ENCODE measurements at regions not wholly inside any gene's neighbourhood (a gene's known extent, or its start where the extent isn't known, plus 50 kb on each side); places are given as distances from the start of the nearest gene placed in this dataset.
A peak's percentile ranks its signal among the peaks of the same experiment; 100 is the strongest.

- no peak for ATAC-seq
- POLR2A ChIA-PET = no interaction called here
- Mint-ChIP-seq H3K4me3 (no peak overlapping the region), H3K4me1 (peaks cover 8 to 12% (median 9%) of the 10 kb centered on the region in 4 donors), H3K36me3 (no peaks in the 10 kb centered on the region), H3K9me3 (no peaks in the 10 kb centered on the region), H3K27ac (no peak overlapping the region), H3K27me3 (peaks cover 10 to 22% (median 16%) of the 10 kb centered on the region in 5 donors)
- no peak for DNase-seq
Measured at GRCh38 chr1:226479474-226479873, 69.1 kb upstream of the STUM start.

GRCh38 chr1:226480461-226480860, 68.1 kb upstream of the STUM start:
- peaks cover 10 to 31% (median 17%) of the 10 kb centered on the region in 5 donors for H3K27me3 Mint-ChIP-seq
- POLR2A ChIA-PET = no interaction called here
- H3K4me1 Mint-ChIP-seq = peaks cover 1 to 4% (median 2%) of the 10 kb centered on the region in 4 donors
- no peak for ATAC-seq
- no peaks in the 10 kb centered on the region for H3K36me3 Mint-ChIP-seq
- H3K27ac Mint-ChIP-seq = no peak overlapping the region
- no peaks in the 10 kb centered on the region for H3K9me3 Mint-ChIP-seq
- no peak for DNase-seq
- H3K4me3 Mint-ChIP-seq = no peak overlapping the region

DNA sequence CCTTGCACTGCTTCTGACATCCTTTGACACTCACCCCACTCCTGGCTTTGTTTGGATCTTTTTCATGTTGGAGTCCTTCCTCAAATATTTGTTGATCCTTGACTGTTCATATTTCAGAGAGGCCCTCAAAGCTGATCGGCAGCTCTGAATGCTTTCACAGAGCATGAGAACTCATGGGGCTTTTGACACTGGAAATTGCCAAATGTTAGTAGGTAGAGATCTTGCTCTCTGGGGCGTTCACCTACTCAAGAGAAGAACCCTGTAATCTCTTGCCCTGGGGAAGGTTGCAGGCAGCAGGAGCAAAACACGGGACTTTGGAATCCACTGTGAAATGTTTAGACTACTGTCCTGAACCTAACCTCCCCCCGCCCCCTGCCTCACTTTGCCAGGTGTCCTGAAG, 67.4 kb upstream of the STUM start:
- H3K27ac Mint-ChIP-seq = no peak overlapping the region

GRCh38 chr1:226482196-226482595, 66.4 kb upstream of the STUM start:
- no peak overlapping the region for H3K4me3 Mint-ChIP-seq

More for the DNA sequence above, 67.4 kb upstream of the STUM start:
- H3K36me3 Mint-ChIP-seq = no peaks in the 10 kb centered on the region
- H3K9me3 Mint-ChIP-seq = no peaks in the 10 kb centered on the region
- peaks cover 13 to 31% (median 20%) of the 10 kb centered on the region in 5 donors for H3K27me3 Mint-ChIP-seq
- no peak overlapping the region for H3K4me3 Mint-ChIP-seq
- ATAC-seq (no peak), DNase-seq (no peak)
- H3K4me1 Mint-ChIP-seq = peaks cover 5 to 8% (median 6%) of the 10 kb centered on the region in 4 donors
- POLR2A ChIA-PET = no interaction called here

GRCh38 chr1:226482975-226483700, 65.4 kb upstream of the STUM start:
- Mint-ChIP-seq H3K27me3 (peaks cover 14 to 31% (median 22%) of the 10 kb centered on the region in 5 donors), H3K4me3 (no peak overlapping the region), H3K4me1 (peaks cover 10 to 18% (median 14%) of the 10 kb centered on the region in 4 donors), H3K9me3 (no peaks in the 10 kb centered on the region), H3K27ac (no peak overlapping the region), H3K36me3 (no peaks in the 10 kb centered on the region)
- ATAC-seq = no peak
- no peak for DNase-seq
- POLR2A ChIA-PET = interaction anchor here (1.0 kb wide), 1 partner anchor 38 kb away, joined by 3 read pairs; no protein-coding TSS in a partner anchor

More at GRCh38 chr1:226482196-226482595, 66.4 kb upstream of the STUM start:
- Mint-ChIP-seq H3K9me3 (no peaks in the 10 kb centered on the region), H3K4me1 (peaks cover 10 to 18% (median 14%) of the 10 kb centered on the region in 4 donors), H3K36me3 (no peaks in the 10 kb centered on the region), H3K27ac (no peak overlapping the region), H3K27me3 (peaks cover 13 to 31% (median 22%) of the 10 kb centered on the region in 5 donors)
- ATAC-seq (no peak), DNase-seq (no peak)
- POLR2A ChIA-PET = no interaction called here

- no peak overlapping the region for H3K4me3 Mint-ChIP-seq
- POLR2A ChIA-PET = no interaction called here
- H3K27ac Mint-ChIP-seq = no peak overlapping the region
- ATAC-seq (no peak), DNase-seq (no peak)
- H3K36me3 Mint-ChIP-seq = no peaks in the 10 kb centered on the region
- no peaks in the 10 kb centered on the region for H3K9me3 Mint-ChIP-seq
- peaks cover 14 to 33% (median 22%) of the 10 kb centered on the region in 5 donors for H3K27me3 Mint-ChIP-seq
- H3K4me1 Mint-ChIP-seq = peaks cover 10 to 18% (median 15%) of the 10 kb centered on the region in 4 donors
Measured at GRCh38 chr1:226485192-226485591, 63.4 kb upstream of the STUM start.

GRCh38 chr1:226486161-226486560, 62.4 kb upstream of the STUM start:
- DNase-seq (peak in 3 of 10 donors; percentile 27 to 56 (median 52)), ATAC-seq (peak; percentile 56 to 85)

DNA sequence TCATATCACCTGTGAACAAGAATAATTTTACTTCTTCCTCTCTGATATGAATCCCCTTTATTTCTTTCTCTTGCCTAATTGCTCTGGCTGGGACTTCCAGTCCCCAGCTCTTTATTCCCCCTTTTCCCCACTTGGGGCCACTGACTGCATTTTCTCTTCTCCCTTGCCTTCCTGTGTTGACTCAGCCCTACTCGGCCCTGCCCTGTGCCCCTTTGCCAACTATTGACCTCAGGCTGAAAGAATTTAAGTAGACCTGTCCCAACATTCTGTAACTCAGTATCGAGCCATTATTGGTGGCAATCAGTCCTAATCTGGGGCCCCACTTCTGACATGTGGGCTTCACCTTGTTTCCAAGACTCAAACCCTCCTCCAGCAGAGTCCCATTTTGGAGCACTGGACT, 60.6 kb upstream of the STUM start:
- Mint-ChIP-seq H3K27me3 (peaks cover 7 to 21% (median 9%) of the 10 kb centered on the region in 5 donors), H3K27ac (peak overlapping the region in 1 of 10 donors; percentile 68), H3K36me3 (no peaks in the 10 kb centered on the region), H3K4me3 (no peak overlapping the region), H3K4me1 (peaks cover 10 to 18% (median 15%) of the 10 kb centered on the region in 4 donors), H3K9me3 (no peaks in the 10 kb centered on the region)
- ATAC-seq (no peak), DNase-seq (no peak)
- POLR2A ChIA-PET = no interaction called here

More at GRCh38 chr1:226486161-226486560, 62.4 kb upstream of the STUM start:
- H3K9me3 Mint-ChIP-seq = no peaks in the 10 kb centered on the region
- H3K4me1 Mint-ChIP-seq = peaks cover 10 to 18% (median 15%) of the 10 kb centered on the region in 4 donors
- H3K36me3 Mint-ChIP-seq = no peaks in the 10 kb centered on the region
- POLR2A ChIA-PET = no interaction called here
- H3K27ac Mint-ChIP-seq = no peak overlapping the region
- peaks cover 14 to 33% (median 22%) of the 10 kb centered on the region in 5 donors for H3K27me3 Mint-ChIP-seq
- H3K4me3 Mint-ChIP-seq = peak overlapping the region in 3 of 10 donors; percentile 2 to 34 (median 5)

DNA sequence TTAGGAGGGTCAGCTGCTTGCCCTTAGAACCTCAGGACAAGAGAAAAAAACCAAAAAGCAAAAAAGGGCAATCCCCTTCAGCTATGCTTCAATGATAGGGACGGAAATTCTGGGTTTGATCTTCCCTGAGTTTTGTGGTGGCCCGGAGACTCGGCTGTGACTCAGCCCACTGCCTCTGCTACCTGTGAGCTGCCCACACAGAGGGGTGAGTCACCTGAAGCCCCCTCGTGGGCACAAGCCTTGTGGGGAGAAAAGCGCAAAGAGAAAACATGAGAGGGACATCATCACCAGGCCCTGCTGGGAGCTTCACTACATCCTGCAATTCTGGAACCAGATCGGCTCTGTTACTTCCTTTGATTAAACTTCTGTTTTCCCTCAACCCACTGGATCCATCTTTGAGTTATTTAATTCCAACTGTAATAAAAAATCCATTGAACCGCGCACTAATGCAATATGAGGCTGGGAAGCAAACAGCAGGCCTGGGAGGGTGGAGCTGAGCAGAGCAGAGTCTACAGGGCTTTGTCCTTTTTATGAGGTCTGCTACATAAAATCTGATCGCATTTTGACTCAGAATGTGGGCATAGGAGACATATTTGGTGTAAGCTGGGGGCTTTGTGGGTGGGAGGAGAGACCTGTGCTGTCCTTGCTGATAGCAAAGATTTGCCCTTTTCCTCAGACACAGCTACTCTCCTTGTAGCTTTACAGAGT, 58.7 kb upstream of the STUM start:
- POLR2A ChIA-PET = interaction anchor here (0.5 kb wide), 1 partner anchor 54 kb away, joined by 3 read pairs; no protein-coding TSS in a partner anchor
- H3K4me3 Mint-ChIP-seq = no peak overlapping the region
- peaks cover 4 to 8% (median 6%) of the 10 kb centered on the region in 5 donors for H3K27me3 Mint-ChIP-seq
- H3K4me1 Mint-ChIP-seq = peaks cover 10 to 18% (median 15%) of the 10 kb centered on the region in 4 donors
- H3K9me3 Mint-ChIP-seq = no peaks in the 10 kb centered on the region
- DNase-seq = no peak
- peak overlapping the region in 1 of 10 donors; percentile 13 for H3K27ac Mint-ChIP-seq
- H3K36me3 Mint-ChIP-seq = no peaks in the 10 kb centered on the region
- no peak for ATAC-seq

- DNase-seq = no peak
- POLR2A ChIA-PET = interaction anchor here (0.5 kb wide), 1 partner anchor 54 kb away, joined by 3 read pairs; no protein-coding TSS in a partner anchor
- H3K9me3 Mint-ChIP-seq = no peaks in the 10 kb centered on the region
- H3K4me3 Mint-ChIP-seq = no peak overlapping the region
- peaks cover 10 to 17% (median 14%) of the 10 kb centered on the region in 4 donors for H3K4me1 Mint-ChIP-seq
- H3K27ac Mint-ChIP-seq = no peak overlapping the region
- no peak for ATAC-seq
- no peaks in the 10 kb centered on the region for H3K36me3 Mint-ChIP-seq
- peaks cover 2 to 7% (median 4%) of the 10 kb centered on the region in 5 donors for H3K27me3 Mint-ChIP-seq
Measured at GRCh38 chr1:226490426-226490809, 58.1 kb upstream of the STUM start.

GRCh38 chr1:226491093-226491850, 57.3 kb upstream of the STUM start:
- peaks cover 4 to 9% (median 8%) of the 10 kb centered on the region in 4 donors for H3K4me1 Mint-ChIP-seq
- H3K36me3 Mint-ChIP-seq = no peaks in the 10 kb centered on the region
- H3K27me3 Mint-ChIP-seq = peaks cover under 1 to 5% (median 1%) of the 10 kb centered on the region in 5 donors
- H3K4me3 Mint-ChIP-seq = no peak overlapping the region
- peak overlapping the region in 1 of 10 donors; percentile 50 for H3K27ac Mint-ChIP-seq
- POLR2A ChIA-PET = no interaction called here
- DNase-seq = no peak
- no peak for ATAC-seq
- no peaks in the 10 kb centered on the region for H3K9me3 Mint-ChIP-seq

DNA sequence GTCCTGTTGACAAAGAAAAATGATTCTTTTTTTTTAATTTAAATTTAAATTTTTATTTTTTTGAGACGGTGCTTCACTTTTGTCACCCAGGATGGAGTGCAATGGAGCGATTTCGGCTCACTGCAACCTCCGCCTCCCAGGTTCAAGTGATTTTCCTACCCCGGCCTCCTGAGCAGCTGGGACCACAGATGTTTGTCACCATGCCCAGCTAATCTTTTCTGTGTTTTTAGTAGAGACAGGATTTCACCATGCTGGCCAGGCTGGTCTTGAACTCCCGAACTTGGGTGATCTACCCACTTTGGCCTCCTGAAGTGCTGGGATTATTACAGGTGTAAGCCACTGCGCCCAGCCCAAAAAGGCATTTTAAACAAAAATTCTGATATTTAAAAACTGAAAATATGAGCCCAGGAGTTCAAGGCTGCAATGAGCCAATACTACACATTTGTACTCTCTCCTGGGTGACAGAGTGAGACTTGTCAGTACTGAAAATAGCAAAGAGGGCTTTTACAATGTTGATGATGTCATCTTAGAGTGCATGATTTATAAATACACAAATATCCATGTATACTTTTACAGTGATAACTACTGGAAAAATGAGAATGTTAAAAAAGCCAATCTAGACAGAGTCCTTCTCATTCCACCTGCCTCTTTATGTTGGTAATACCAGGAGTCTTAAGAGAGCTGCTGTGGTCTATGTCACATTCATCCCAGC, 56.0 kb upstream of the STUM start:
- DNase-seq (no peak), ATAC-seq (no peak)
- peaks cover 0 to 7% (median 1%) of the 10 kb centered on the region in 5 donors for H3K27me3 Mint-ChIP-seq
- peaks cover 0 to 5% (median 0%) of the 10 kb centered on the region in 4 donors for H3K4me1 Mint-ChIP-seq
- POLR2A ChIA-PET = no interaction called here
- no peaks in the 10 kb centered on the region for H3K9me3 Mint-ChIP-seq
- no peak overlapping the region for H3K27ac Mint-ChIP-seq
- no peaks in the 10 kb centered on the region for H3K36me3 Mint-ChIP-seq
- H3K4me3 Mint-ChIP-seq = no peak overlapping the region
